ENCODE measurements at regions not wholly inside any gene's neighbourhood (a gene's known extent, or its start where the extent isn't known, plus 50 kb on each side); places are given as distances from the start of the nearest gene placed in this dataset.

- DNase-seq (ENCODE audit: low spot score), result no peak
- TF ChIP-seq CTCF (IDR thresholded peaks at IDR 0.05; ENCODE audit: extremely low read depth, insufficient read depth, missing control alignments), result no peak
- in situ Hi-C loops (cut with MboI; ENCODE audit: low pct_unique_long_range_greater_than_20kb, low sequenced_read_pairs, unreplicated experiment), result no loop called here
Observed at GRCh38 chr5:110925916-110926315, 145.6 kb upstream of the TSLP start.

GRCh38 chr5:110932755-110933488 is 138.6 kb upstream of the TSLP start:
- DNase-seq (ENCODE audit: low spot score), result no peak
- in situ Hi-C loops (cut with MboI; ENCODE audit: low pct_unique_long_range_greater_than_20kb, low sequenced_read_pairs, unreplicated experiment), result no loop called here
- TF ChIP-seq CTCF (IDR thresholded peaks at IDR 0.05; ENCODE audit: extremely low read depth, insufficient read depth, missing control alignments), result no peak

- TF ChIP-seq CTCF (IDR thresholded peaks at IDR 0.05; ENCODE audit: extremely low read depth, insufficient read depth, missing control alignments), result no peak
- no peak for DNase-seq (ENCODE audit: low spot score)
- in situ Hi-C loops (cut with MboI; ENCODE audit: low pct_unique_long_range_greater_than_20kb, low sequenced_read_pairs, unreplicated experiment), result no loop called here
Observed at GRCh38 chr5:110940136-110940535, 131.4 kb upstream of the TSLP start.

GRCh38 chr5:110945874-110946436 is 125.6 kb upstream of the TSLP start:
- no peak for DNase-seq (ENCODE audit: low spot score)
- no peak for TF ChIP-seq CTCF (IDR thresholded peaks at IDR 0.05; ENCODE audit: extremely low read depth, insufficient read depth, missing control alignments)
- in situ Hi-C loops (cut with MboI; ENCODE audit: low pct_unique_long_range_greater_than_20kb, low sequenced_read_pairs, unreplicated experiment), result no loop called here

GRCh38 chr5:110951373-110951791 is 120.1 kb upstream of the TSLP start:
- no peak for DNase-seq (ENCODE audit: low spot score)
- no peak for TF ChIP-seq CTCF (IDR thresholded peaks at IDR 0.05; ENCODE audit: extremely low read depth, insufficient read depth, missing control alignments)
- in situ Hi-C loops (cut with MboI; ENCODE audit: low pct_unique_long_range_greater_than_20kb, low sequenced_read_pairs, unreplicated experiment), result no loop called here

GRCh38 chr5:110956280-110956912 is 115.1 kb upstream of the TSLP start:
- in situ Hi-C loops (cut with MboI; ENCODE audit: low pct_unique_long_range_greater_than_20kb, low sequenced_read_pairs, unreplicated experiment), result no loop called here

More at GRCh38 chr5:110956280-110956912, 115.1 kb upstream of the TSLP start:
- DNase-seq (ENCODE audit: low spot score), result no peak
- TF ChIP-seq CTCF (IDR thresholded peaks at IDR 0.05; ENCODE audit: extremely low read depth, insufficient read depth, missing control alignments), result no peak
